Daoy (cell line): ENCODE measurements at regions not wholly inside any gene's neighbourhood (a gene's known extent, or its start where the extent isn't known, plus 50 kb on each side); places are given as distances from the start of the nearest gene placed in this dataset.

ENCODE experiments used
- DNase-seq: peaks from one replicate; pipeline ENCODE4 v3.0.0-alpha.2; 2015; ENCODE audit warnings: low read depth

DNA sequence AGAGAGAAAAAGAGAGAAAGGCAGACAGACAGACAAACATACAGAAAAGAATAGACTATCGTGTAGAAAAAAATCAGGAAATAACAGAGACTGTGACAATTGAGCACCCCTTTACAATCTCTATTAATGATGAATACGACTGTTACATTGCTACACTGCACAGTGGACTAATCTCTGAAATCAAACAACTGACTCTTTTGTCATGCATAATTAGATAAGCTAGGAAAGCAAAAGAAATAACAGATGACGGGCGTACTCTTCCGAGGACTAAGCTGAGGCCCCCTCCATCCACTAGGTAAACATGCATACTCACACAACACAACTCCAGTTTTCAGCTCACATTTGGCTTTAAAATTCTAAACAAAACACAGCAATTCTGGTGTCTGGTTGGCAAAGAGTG, 267.0 kb downstream of the NOL4 start:
- DNase-seq = no peak

- no peak for DNase-seq
These were observed 273.7 kb downstream of the NOL4 start for GRCh38 chr18:33951031-33951430.

- DNase-seq = no peak
These were observed 278.4 kb downstream of the NOL4 start for GRCh38 chr18:33946336-33946735.

- no peak for DNase-seq
These were observed 280.2 kb downstream of the NOL4 start for GRCh38 chr18:33944493-33944892.

DNA sequence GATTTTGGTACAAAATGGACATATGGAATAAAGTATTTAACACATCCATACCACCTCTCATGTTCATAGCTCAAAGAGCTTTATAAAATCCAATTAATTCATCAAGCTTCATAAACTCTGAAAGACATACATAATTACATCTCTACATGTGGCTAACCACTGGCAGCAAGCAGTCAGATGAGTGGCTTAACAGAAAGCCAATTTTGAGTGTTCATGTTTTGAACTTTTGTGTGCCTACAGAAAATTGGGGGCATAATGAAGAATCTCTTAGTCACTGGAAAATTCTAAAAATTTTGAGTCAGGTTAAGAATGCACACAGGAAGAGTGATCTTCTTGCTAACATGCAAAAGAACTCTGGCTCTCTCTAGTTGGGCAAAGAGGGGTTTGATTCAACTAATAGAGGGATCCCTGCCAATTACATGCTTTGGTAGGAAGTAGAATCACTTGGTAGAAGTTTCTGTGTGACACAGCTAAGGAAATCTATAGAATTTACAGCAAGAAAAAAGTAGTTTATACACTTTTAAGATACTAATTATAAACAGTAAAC, 287.4 kb downstream of the NOL4 start:
- DNase-seq = no peak

DNA sequence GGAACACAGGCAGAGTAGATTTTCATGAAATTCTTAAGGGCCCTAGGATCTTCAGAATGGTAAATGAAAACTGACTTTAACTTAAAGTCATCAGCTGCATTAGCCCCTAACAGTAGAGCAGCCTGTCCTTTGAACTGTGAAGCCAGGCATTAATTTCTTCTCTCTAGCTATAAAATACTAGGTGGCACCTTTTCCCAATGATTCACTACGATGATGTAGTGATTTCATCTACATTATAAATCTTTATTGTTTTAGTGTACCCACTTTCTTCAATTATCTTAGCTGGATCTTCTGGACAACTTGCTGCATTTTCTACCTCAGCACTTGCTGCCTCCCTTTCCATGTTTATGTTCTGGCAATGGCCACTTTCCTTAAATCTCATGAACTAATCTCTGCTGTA, 290.5 kb downstream of the NOL4 start:
- no peak for DNase-seq

GRCh38 chr18:33928231-33928630, 296.5 kb downstream of the NOL4 start:
- DNase-seq = peak; percentile 33

DNA sequence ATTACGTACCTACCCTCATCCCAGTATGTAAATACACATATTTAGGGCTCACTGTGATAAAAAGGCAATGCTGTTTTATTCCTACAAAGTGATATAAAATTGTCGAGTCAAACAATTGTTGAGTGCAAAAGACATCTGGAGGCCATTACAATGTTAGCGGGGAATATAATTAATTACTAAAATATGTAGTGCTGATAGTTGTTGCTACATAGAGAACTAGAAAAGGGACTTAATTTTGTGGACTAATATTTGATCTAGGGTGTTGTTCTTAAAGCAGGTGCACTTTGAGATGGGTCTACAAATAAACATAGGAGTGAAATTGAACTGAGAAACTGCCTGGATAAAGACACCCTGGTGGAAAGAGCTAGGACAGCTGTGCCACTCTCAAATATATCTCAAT, 300.1 kb downstream of the NOL4 start:
- DNase-seq = no peak

- DNase-seq = no peak
These were observed 300.7 kb downstream of the NOL4 start for GRCh38 chr18:33923980-33924379.

DNA sequence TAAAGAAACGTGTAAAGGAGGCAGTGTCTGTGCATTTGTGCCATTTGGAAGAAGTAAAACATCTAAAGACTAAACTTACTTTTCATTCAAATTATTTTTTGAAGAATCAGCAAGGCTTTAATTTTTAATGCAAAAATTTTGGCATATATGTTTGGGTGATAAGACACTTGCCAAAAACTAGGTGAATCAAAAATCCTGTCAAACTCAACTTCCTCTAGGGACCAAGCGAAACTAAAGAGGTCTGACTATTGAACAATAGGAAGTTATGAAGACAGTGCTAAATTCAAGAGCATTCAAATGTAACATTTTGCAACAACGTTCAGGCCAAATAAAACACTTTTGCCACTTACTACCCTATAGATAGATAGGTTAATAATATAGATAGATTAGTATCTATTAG, 306.1 kb downstream of the NOL4 start:
- DNase-seq = no peak

DNA sequence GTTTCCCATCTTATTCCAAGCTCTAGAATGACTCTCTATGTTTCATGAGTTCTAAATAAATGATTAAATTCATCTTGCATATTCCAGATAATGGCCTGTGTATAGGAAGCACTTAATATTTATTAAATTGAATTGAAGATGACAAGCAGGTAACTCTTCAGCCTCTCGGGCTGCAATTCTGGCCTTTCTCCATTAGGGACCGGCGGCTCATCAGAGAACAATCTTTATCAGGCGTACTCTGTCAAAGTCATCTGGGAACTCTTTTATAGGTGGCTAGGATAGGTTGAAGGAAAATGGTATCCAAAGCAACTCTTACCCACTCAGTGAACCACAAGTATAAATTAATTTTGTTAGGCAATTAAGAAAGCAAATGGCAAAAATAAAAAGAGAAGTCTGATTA, 308.5 kb downstream of the NOL4 start:
- no peak for DNase-seq

GRCh38 chr18:33914399-33914798, 310.3 kb downstream of the NOL4 start:
- DNase-seq = peak; percentile 22

DNA sequence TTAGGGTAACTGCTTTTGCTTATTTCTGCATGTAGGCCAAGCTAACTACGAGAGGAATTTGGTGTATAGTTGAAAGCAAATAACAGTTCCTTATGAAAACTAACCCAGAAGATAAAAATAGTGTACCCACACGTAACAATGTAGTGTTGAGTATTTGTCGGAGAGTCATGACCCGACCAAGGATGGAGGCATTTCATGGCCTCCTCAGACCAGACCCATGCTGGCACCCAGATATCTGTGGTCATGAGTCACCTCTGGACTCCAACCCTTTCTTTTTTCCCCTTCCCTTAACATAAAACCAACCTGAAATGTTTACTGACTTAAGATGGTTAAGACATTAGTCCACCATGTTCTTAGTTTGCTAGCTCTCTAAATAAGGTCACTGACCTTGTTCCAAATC, 318.7 kb downstream of the NOL4 start:
- no peak for DNase-seq

DNA sequence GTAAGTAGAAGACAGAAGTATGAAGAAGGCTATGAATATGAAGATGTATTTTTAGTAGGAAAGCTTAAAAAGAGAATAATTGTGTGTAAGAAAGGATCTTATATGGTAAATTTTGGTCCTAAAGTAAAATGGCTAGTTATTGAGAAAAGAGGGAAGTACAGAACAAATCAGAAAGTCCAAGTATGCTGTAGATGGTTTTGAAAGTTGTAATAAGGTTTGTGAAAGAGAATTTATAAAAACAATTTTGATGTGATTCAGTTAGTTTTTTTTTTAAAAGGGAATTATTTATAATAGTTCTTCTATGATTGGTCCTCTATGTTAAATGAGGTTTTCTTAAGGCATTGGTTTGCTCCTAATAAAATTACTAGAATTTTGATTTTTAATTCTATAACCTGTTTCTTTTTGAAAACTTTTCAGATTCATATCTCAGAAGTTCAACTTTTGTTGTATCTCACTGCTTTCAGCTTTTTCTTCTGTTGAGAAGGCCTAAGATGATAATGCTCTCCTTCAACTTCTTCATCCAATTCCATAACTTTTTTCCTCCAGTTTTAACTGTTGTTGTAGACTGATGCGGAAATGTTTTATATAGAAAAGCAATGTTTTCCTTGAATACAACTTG, 322.7 kb downstream of the NOL4 start:
- no peak for DNase-seq

- DNase-seq = no peak
These were observed 322.6 kb downstream of the ASXL3 start for GRCh38 chr18:33900638-33901037.

DNA sequence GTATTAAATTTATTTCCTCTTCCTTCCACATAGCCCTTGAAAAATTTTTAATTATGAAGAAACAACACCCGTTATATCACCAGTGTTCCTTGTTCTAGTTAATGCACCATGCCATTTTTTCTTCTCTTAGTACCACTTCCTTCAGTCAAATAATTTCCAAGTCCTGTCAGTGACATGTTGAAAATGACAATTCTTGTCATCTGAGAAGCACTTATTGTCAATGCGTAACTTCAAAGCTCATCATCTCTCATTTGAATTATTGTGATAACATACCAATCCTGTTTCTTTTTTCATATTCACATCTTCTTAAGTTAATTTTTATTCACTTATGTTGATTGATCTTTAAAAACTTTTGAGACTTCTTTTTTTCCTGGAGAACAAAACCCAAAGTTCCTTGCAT, 320.4 kb downstream of the ASXL3 start:
- no peak for DNase-seq

- DNase-seq = no peak
These were observed 300.2 kb downstream of the ASXL3 start for GRCh38 chr18:33878213-33878612.

DNA sequence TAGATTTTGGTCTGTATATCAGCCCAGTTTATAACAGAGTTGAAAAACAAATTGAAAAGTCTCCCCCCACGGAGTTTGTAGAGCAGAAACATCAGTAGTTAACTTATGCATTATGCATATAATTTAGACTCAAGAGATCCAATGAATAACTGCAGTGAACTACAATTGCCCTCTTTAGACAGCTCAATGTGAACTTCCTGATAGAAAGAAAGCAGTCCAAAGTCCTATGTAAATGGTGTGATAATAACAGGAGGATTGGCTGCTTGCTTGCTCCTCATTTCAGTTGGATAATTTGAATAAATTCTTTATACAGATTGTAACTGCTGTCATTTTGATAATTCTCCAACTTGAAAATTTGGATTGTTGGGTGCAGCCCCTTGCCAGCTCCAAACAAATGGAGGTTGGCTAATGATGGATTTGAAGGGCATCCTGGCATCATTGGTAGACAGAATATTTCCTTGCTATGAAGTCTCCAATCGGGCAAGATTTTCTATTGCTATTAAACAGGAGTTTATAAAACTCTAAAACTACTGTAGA, 297.1 kb downstream of the ASXL3 start:
- no peak for DNase-seq

- DNase-seq = no peak
These were observed 295.1 kb downstream of the ASXL3 start for GRCh38 chr18:33873112-33873511.

- no peak for DNase-seq
These were observed 293.5 kb downstream of the ASXL3 start for GRCh38 chr18:33871363-33872025.

GRCh38 chr18:33870059-33870458, 292.0 kb downstream of the ASXL3 start:
- DNase-seq = no peak

DNA sequence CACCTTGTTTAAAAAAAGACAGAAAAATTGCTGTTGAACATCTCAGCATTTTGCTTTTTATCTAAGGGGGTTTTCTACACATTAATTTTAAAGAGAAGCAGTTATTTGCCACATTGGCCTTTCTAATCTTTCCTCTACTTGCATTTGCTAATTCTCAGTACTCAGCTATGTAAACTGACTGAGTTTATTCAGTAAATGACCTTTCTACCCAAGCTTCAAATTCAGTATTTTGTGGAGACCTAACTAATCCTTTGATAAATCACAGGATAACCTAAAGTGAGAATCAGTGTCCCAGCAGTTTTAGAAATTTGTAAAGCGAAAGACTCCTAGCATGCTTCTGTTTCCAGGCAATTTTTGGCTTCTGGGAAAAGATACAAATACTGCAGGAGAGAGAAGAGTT, 288.4 kb downstream of the ASXL3 start:
- DNase-seq = no peak

DNA sequence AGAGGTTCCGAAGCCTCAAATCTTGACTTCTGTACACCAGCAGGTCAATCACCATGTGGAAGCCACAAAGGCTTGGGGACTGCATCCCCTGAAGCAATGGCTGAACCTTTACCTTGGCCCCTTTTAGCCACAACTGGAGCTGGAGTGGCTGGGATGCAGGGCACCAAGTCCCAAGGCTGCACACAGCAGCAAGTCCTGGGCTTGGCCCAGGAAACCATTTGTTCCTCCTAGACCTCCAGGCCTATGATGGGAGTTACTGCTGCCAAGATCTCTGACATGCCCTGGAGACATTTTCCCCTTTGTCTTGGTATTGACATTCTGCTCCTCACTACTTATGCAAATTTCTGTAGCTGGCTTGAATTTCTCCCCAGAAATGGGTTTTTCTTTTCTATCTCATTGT, 285.9 kb downstream of the ASXL3 start:
- no peak for DNase-seq

GRCh38 chr18:33854827-33855139, 276.8 kb downstream of the ASXL3 start:
- no peak for DNase-seq
